ENCODE measurements at regions not wholly inside any gene's neighbourhood (a gene's known extent, or its start where the extent isn't known, plus 50 kb on each side); places are given as distances from the start of the nearest gene placed in this dataset.

GRCh38 chr5:61755726-61756222, 423.7 kb downstream of the ZSWIM6 start:
- TF ChIP-seq CTCF (IDR thresholded peaks at IDR 0.05; ENCODE audit: low read depth, low read length, missing input control) = no peak
- no peak for TF ChIP-seq MAX (IDR thresholded peaks at IDR 0.05)
- no peak for TF ChIP-seq JUND (IDR thresholded peaks at IDR 0.05)
- TF ChIP-seq SP1 (IDR thresholded peaks at IDR 0.05) = no peak
- TF ChIP-seq RAD21 (IDR thresholded peaks at IDR 0.05) = no peak
